H1 (cell line): ENCODE measurements at regions not wholly inside any gene's neighbourhood (a gene's known extent, or its start where the extent isn't known, plus 50 kb on each side); places are given as distances from the start of the nearest gene placed in this dataset.

ENCODE experiments used
- CTCF ChIA-PET: fragments of 300-600 bp; sonication (Branson Sonifier 250); formaldehyde crosslinking; loops from one replicate; lab custom pipeline; 2021; ENCODE audit not compliant: partially characterized antibody; lab: Charles Lee
- POLR2A ChIA-PET: fragments of 300-600 bp; sonication (Branson Sonifier 250); formaldehyde crosslinking; loops from one replicate; lab custom pipeline; 2021; ENCODE audit warnings: inconsistent platforms; ENCODE audit not compliant: partially characterized antibody; lab: Charles Lee
- DNase-seq, 2 experiments: peaks; one replicate each; pipeline versions ENCODE4 v3.0.0 to v3.0.0-alpha.2; 2010 to 2022; ENCODE audit warnings: low spot score in 2 of 2, low read depth in 1 of 2, mixed read lengths in 1 of 2
- FAIRE-seq: peaks from 2 replicates; lab custom pipeline; 2011; peaks lifted over from hg19 to GRCh38; lab: Jason Lieb, UNC
- H2AFZ ChIP-seq: 2 replicates; pipeline ENCODE4 v1.8.1; 2012; ENCODE audit warnings: low read length, inconsistent platforms
- H2AK5ac ChIP-seq: 2 replicates; pipeline ENCODE4 v1.6.1; 2013; ENCODE audit warnings: low read depth, low read length
- H2BK120ac ChIP-seq: replicated peaks from 2 replicates; pipeline ENCODE3; 2013; ENCODE audit warnings: low read depth, low read length, inconsistent platforms
- H2BK12ac ChIP-seq: 2 replicates; pipeline ENCODE4 v1.6.1; 2013; ENCODE audit warnings: low read depth, low read length
- H2BK15ac ChIP-seq: 2 replicates; pipeline ENCODE4 v1.6.1; 2013; ENCODE audit warnings: low read length
- H2BK20ac ChIP-seq: 2 replicates; pipeline ENCODE4 v1.6.1; 2013; ENCODE audit warnings: low read length
- H2BK5ac ChIP-seq: 2 replicates; pipeline ENCODE4 v1.6.1; 2013; ENCODE audit warnings: low read depth, low read length
- H3K14ac ChIP-seq: 2 replicates; pipeline ENCODE4 v1.6.1; 2013; ENCODE audit warnings: inconsistent platforms; ENCODE audit not compliant: insufficient read length
- H3K18ac ChIP-seq: 2 replicates; pipeline ENCODE4 v1.6.1; 2013; ENCODE audit warnings: low read length; ENCODE audit errors: extremely low read depth
- H3K23ac ChIP-seq: 2 replicates; pipeline ENCODE4 v1.6.1; 2013; ENCODE audit warnings: inconsistent platforms; ENCODE audit not compliant: insufficient read length
- H3K23me2 ChIP-seq: 2 replicates; pipeline ENCODE4 v1.6.1; 2013; ENCODE audit warnings: low read depth, low read length
- H3K27ac ChIP-seq: 2 replicates; pipeline ENCODE4 v1.6.1; 2011; ENCODE audit warnings: low read depth, low read length, inconsistent platforms
- H3K27me3 ChIP-seq, 4 experiments: replicated peaks in 1 of 4; 1 replicate in 1 of 4; 2 replicates in 3 of 4; pipeline versions ENCODE4 v1.6.1 to v1.8.1; 2011 to 2013; ENCODE audit warnings: low read length in 3 of 4, mild to moderate bottlenecking in 3 of 4, inconsistent platforms in 2 of 4, mixed read lengths in 2 of 4, moderate library complexity in 1 of 4; ENCODE audit not compliant: control insufficient read depth in 3 of 4, insufficient read depth in 3 of 4; ENCODE audit errors: extremely low read depth in 1 of 4
- H3K36me3 ChIP-seq, 4 experiments: 2 replicates each; pipeline versions ENCODE4 v1.6.1 to v1.8.1; 2011 to 2013; ENCODE audit warnings: mild to moderate bottlenecking in 4 of 4, low read length in 3 of 4, moderate library complexity in 2 of 4, control low read depth in 1 of 4, inconsistent platforms in 1 of 4; ENCODE audit not compliant: insufficient read depth in 4 of 4, control insufficient read depth in 2 of 4
- H3K4ac ChIP-seq: replicated peaks from 2 replicates; pipeline ENCODE3; 2013; ENCODE audit warnings: low read length, low read depth, mixed read lengths, inconsistent platforms; ENCODE audit not compliant: insufficient read length
- H3K4me1 ChIP-seq, 4 experiments: replicated peaks in 1 of 4; 1 replicate in 1 of 4; 2 replicates in 3 of 4; pipeline versions ENCODE4 v1.6.1 to v1.8.1; 2011 to 2013; ENCODE audit warnings: low read length in 3 of 4, inconsistent platforms in 2 of 4, mixed read lengths in 1 of 4; ENCODE audit not compliant: insufficient read depth in 4 of 4, control insufficient read depth in 3 of 4
- H3K4me2 ChIP-seq, 2 experiments: 2 replicates each; pipeline versions ENCODE4 v1.6.1 to v1.8.1; 2011 to 2013; ENCODE audit warnings: low read depth in 2 of 2, low read length in 2 of 2, control low read depth in 1 of 2, inconsistent platforms in 1 of 2, mild to moderate bottlenecking in 1 of 2; ENCODE audit not compliant: insufficient read depth in 1 of 2
- H3K4me3 ChIP-seq, 4 experiments: fragments of 200-600, 300-600 bp in 1 of 4; sonication (generic), shearing (Covaris generic), sonication (Bioruptor Twin) in 1 of 4; 2 replicates each; pipeline versions ENCODE4 v1.5.1 to v1.8.1; 2011 to 2016; ENCODE audit warnings: low read length in 4 of 4, low read depth in 3 of 4, control low read depth in 2 of 4, inconsistent platforms in 2 of 4, mild to moderate bottlenecking in 2 of 4, mixed read lengths in 1 of 4, moderate library complexity in 1 of 4; ENCODE audit not compliant: insufficient read depth in 2 of 4; ENCODE audit errors: extremely low read depth in 1 of 4
- H3K56ac ChIP-seq: replicated peaks from 2 replicates; pipeline ENCODE3; 2013; ENCODE audit warnings: low read depth, mild to moderate bottlenecking, mixed read lengths, low read length, inconsistent platforms; ENCODE audit not compliant: insufficient read length
- H3K79me1 ChIP-seq: 2 replicates; pipeline ENCODE4 v1.6.1; 2013; ENCODE audit warnings: low read depth, low read length, control low read depth
- H3K79me2 ChIP-seq, 2 experiments: 2 replicates each; pipeline versions ENCODE4 v1.6.1 to v1.8.1; 2012 to 2013; ENCODE audit warnings: low read length in 2 of 2, mild to moderate bottlenecking in 2 of 2, inconsistent platforms in 1 of 2; ENCODE audit not compliant: insufficient read depth in 2 of 2, control insufficient read depth in 1 of 2
- H3K9ac ChIP-seq, 4 experiments: replicated peaks in 1 of 4; 1 replicate in 1 of 4; 2 replicates in 3 of 4; pipeline versions ENCODE4 v1.6.1 to v1.8.1; 2011 to 2013; ENCODE audit warnings: low read depth in 3 of 4, low read length in 3 of 4, control low read depth in 2 of 4, mild to moderate bottlenecking in 2 of 4, moderate library complexity in 2 of 4, inconsistent platforms in 1 of 4; ENCODE audit errors: extremely low read depth in 1 of 4
- H3K9me3 ChIP-seq, 2 experiments: 2 replicates each; pipeline versions ENCODE4 v1.6.1 to v1.8.1; 2012 to 2013; ENCODE audit warnings: mild to moderate bottlenecking in 2 of 2, moderate library complexity in 2 of 2, control low read depth in 1 of 2, inconsistent platforms in 1 of 2, low read depth in 1 of 2, low read length in 1 of 2, mixed read lengths in 1 of 2; ENCODE audit not compliant: insufficient read depth in 2 of 2
- H4K20me1 ChIP-seq, 2 experiments: replicated peaks in 1 of 2; 2 replicates each; pipeline versions ENCODE3 to v1.8.1; 2011 to 2013; ENCODE audit warnings: inconsistent platforms in 2 of 2, low read length in 2 of 2, mild to moderate bottlenecking in 1 of 2; ENCODE audit not compliant: insufficient read depth in 2 of 2, control insufficient read depth in 1 of 2
- H4K5ac ChIP-seq: 2 replicates; pipeline ENCODE4 v1.6.1; 2013; ENCODE audit warnings: low read length, low read depth, mixed read lengths, inconsistent platforms; ENCODE audit not compliant: insufficient read length
- H4K8ac ChIP-seq: 2 replicates; pipeline ENCODE4 v1.8.0; 2013; ENCODE audit warnings: mild to moderate bottlenecking, moderate library complexity, low read length, inconsistent platforms; ENCODE audit not compliant: insufficient read depth; ENCODE audit errors: extremely low read depth
- H4K91ac ChIP-seq: replicated peaks from 2 replicates; pipeline ENCODE3; 2013; ENCODE audit warnings: low read length, mixed read lengths, inconsistent platforms; ENCODE audit not compliant: insufficient read length
- BACH1 ChIP-seq: IDR thresholded peaks from 2 replicates; pipeline ENCODE4 v1.6.1; 2012; ENCODE audit warnings: low read length, improper control_type of control experiment
- CBX5 ChIP-seq: fragments of 300-800, 300-1000 bp; sonication (generic); IDR thresholded peaks from 2 replicates; pipeline ENCODE4 v1.7.1; 2016; ENCODE audit warnings: antibody characterized with exemption, low read length, low read depth
- CREB1 ChIP-seq: IDR thresholded peaks from 2 replicates; pipeline ENCODE4 v1.6.1; 2012; ENCODE audit warnings: inconsistent platforms
- EZH2 ChIP-seq: fragments of 200-600 bp; sonication (generic); IDR thresholded peaks from 2 replicates; pipeline ENCODE4 v1.7.1; 2012; ENCODE audit warnings: low read depth, mild to moderate bottlenecking, moderate library complexity, low read length, inconsistent platforms; ENCODE audit not compliant: severe bottlenecking
- GTF2F1 ChIP-seq: IDR thresholded peaks from 2 replicates; pipeline ENCODE4 v1.6.1; 2012; ENCODE audit warnings: low read depth, low read length, improper control_type of control experiment, borderline replicate concordance
- HDAC2 ChIP-seq, 2 experiments: fragments of 300-600 bp in 1 of 2; sonication (generic) in 1 of 2; IDR thresholded peaks; 2 replicates each; pipeline ENCODE4 v1.6.1; 2011 to 2012; ENCODE audit warnings: low read depth in 2 of 2, low read length in 2 of 2, mild to moderate bottlenecking in 2 of 2, moderate library complexity in 2 of 2, borderline replicate concordance in 1 of 2, inconsistent platforms in 1 of 2
- MAX ChIP-seq: IDR thresholded peaks from 2 replicates; pipeline ENCODE4 v1.6.1; 2012; ENCODE audit warnings: inconsistent platforms
- NANOG ChIP-seq: IDR thresholded peaks from 2 replicates; pipeline ENCODE4 v1.6.1; 2011; ENCODE audit warnings: low read length, low read depth, mild to moderate bottlenecking, inconsistent platforms; ENCODE audit not compliant: insufficient read depth, poor library complexity, severe bottlenecking
- POU5F1 ChIP-seq: IDR thresholded peaks from 2 replicates; pipeline ENCODE4 v1.6.1; 2011; ENCODE audit warnings: low read depth, mild to moderate bottlenecking, low read length, moderate library complexity
- SIN3A ChIP-seq, 2 experiments: IDR thresholded peaks in 1 of 2; conservative IDR thresholded peaks in 1 of 2; 2 replicates each; pipeline ENCODE4 v1.6.1; 2011 to 2012; ENCODE audit warnings: low read length in 2 of 2, improper control_type of control experiment in 1 of 2, low read depth in 1 of 2, mild to moderate bottlenecking in 1 of 2
- SIRT6 ChIP-seq: IDR thresholded peaks from one replicate; pipeline ENCODE4 v1.7.1; 2012; ENCODE audit warnings: low read length, inconsistent platforms
- SIX5 ChIP-seq: IDR thresholded peaks from 2 replicates; pipeline ENCODE4 v1.6.1; 2011; ENCODE audit warnings: mild to moderate bottlenecking, low read depth, low read length
- SRF ChIP-seq: IDR thresholded peaks from 2 replicates; pipeline ENCODE4 v1.6.1; 2011; ENCODE audit warnings: mild to moderate bottlenecking, low read depth, low read length, moderate library complexity
- ZNF274 ChIP-seq: IDR thresholded peaks from 2 replicates; pipeline ENCODE4 v1.7.0; 2012; ENCODE audit warnings: low read length, borderline replicate concordance; ENCODE audit errors: extremely low read depth
- WGBS, 2 experiments: shearing (Covaris generic) in 1 of 2; methylation state at CpG; one replicate each; pipeline versions ENCODE4 v1.1.6 to v1.1.7; 2013 to 2015; ENCODE audit warnings: low lambda C conversion rate in 2 of 2, mixed read lengths in 2 of 2, inconsistent platforms in 1 of 2, low coverage in 1 of 2, missing lambda C conversion rate in 1 of 2; ENCODE audit not compliant: insufficient replicate concordance in 2 of 2, insufficient coverage in 1 of 2, insufficient read length in 1 of 2; ENCODE audit errors: extremely low coverage in 1 of 2, missing lambda C conversion rate in 1 of 2; 5-methylcytosine and 5-hydroxymethylcytosine counted together

- Histone ChIP-seq H2AK5ac (no peak overlapping the region), H3K36me3 (no peaks in the 10 kb centered on the region), H2BK15ac (no peak overlapping the region), H3K4me2 (no peak overlapping the region), H3K23me2 (no peaks in the 10 kb centered on the region), H3K4me3 (no peak overlapping the region), H3K4me1 (no peaks in the 10 kb centered on the region; a peak in 1 of 7 replicates), H3K9me3 (peaks cover 0 to 6% of the 10 kb centered on the region in 2 experiments; a peak in 1 of 4 replicates), H3K14ac (no peak overlapping the region), H4K20me1 (no peaks in the 10 kb centered on the region), H4K8ac (no peak overlapping the region), H2AFZ (no peak overlapping the region), H3K9ac (no peak overlapping the region), H2BK120ac (no peak overlapping the region), H2BK20ac (no peak overlapping the region), H3K4ac (no peak overlapping the region), H3K27me3 (no peaks in the 10 kb centered on the region), H4K5ac (no peak overlapping the region), H3K79me2 (no peaks in the 10 kb centered on the region), H3K79me1 (no peaks in the 10 kb centered on the region), H3K27ac (no peak overlapping the region), H2BK12ac (no peak overlapping the region), H2BK5ac (no peak overlapping the region), H3K18ac (no peak overlapping the region), H4K91ac (no peak overlapping the region), H3K56ac (no peak overlapping the region), H3K23ac (no peak overlapping the region)
- POLR2A ChIA-PET: no interaction called here
- no peak for FAIRE-seq
- CTCF ChIA-PET: interaction anchor here (0.6 kb wide), 1 partner anchor 48 kb away, joined by 3 read pairs; no protein-coding TSS in a partner anchor
- DNase-seq: no peak
- WGBS, 2 experiments: 96% methylated on average over 2 of the region's 2 CpGs; no CpG with 5 or more reads in 1 of the 2 experiments
- no peak for TF ChIP-seq HDAC2 (IDR thresholded peaks at IDR 0.05; ENCODE audit: borderline replicate concordance in 1 of 2, low read depth in 2 of 2, low read length in 2 of 2)
- no peak for TF ChIP-seq ZNF274
- TF ChIP-seq GTF2F1: no peak
- no peak for TF ChIP-seq SIRT6
- no peak for TF ChIP-seq NANOG
- TF ChIP-seq SIX5: no peak
- TF ChIP-seq EZH2: no peak
- TF ChIP-seq POU5F1: no peak
- TF ChIP-seq CREB1: no peak
- TF ChIP-seq BACH1: no peak
- no peak for TF ChIP-seq SRF
- no peak for TF ChIP-seq SIN3A (conservative IDR thresholded peaks at IDR 0.05 in 1 of 2, IDR thresholded peaks at IDR 0.05 in 1 of 2; ENCODE audit: low read depth in 1 of 2, low read length in 2 of 2)
- TF ChIP-seq CBX5: no peak
- no peak for TF ChIP-seq MAX
Observed at GRCh38 chr1:82348487-82348886, 547.8 kb downstream of the ADGRL2 start.
